Epithelial cell of proximal tubule (primary cell): ENCODE measurements at regions not wholly inside any gene's neighbourhood (a gene's known extent, or its start where the extent isn't known, plus 50 kb on each side); places are given as distances from the start of the nearest gene placed in this dataset.

ENCODE experiments used
- DNase-seq: peaks from one replicate; pipeline ENCODE4 v3.0.0-alpha.2; 2011; ENCODE audit warnings: low read depth
- H3K4me3 ChIP-seq: 2 replicates; pipeline ENCODE4 v1.5.1; 2011; ENCODE audit warnings: low read depth, mild to moderate bottlenecking, low read length
- TF ChIP-seq, protein P1 (sequence below): conservative IDR thresholded peaks from 2 replicates; pipeline ENCODE4 v1.5.1; 2012; ENCODE audit warnings: low read depth, mild to moderate bottlenecking, low read length

DNA sequence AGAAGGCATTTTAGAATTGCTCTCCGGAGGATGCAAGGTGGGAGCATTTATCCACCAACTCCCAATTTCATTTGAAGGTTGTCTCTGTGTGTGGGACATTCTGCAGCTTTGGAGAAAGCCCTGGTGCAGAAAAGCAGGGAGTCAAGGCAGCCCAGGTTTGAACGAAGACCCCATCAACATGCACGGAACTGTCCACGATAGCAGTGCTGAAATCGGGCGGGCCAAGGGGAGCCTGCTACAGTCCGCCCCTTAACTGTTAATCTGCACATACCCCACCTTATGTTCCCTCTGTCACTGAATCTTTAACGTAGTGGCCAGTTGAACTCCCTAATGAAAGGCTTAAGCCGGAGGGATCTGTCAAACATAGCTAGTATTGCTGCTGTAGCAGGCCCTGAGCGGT lies 68.8 kb upstream of the C1orf174 start:
- no peak for DNase-seq
- H3K4me3 ChIP-seq, result no peak overlapping the region
- TF ChIP-seq, protein P1, sequence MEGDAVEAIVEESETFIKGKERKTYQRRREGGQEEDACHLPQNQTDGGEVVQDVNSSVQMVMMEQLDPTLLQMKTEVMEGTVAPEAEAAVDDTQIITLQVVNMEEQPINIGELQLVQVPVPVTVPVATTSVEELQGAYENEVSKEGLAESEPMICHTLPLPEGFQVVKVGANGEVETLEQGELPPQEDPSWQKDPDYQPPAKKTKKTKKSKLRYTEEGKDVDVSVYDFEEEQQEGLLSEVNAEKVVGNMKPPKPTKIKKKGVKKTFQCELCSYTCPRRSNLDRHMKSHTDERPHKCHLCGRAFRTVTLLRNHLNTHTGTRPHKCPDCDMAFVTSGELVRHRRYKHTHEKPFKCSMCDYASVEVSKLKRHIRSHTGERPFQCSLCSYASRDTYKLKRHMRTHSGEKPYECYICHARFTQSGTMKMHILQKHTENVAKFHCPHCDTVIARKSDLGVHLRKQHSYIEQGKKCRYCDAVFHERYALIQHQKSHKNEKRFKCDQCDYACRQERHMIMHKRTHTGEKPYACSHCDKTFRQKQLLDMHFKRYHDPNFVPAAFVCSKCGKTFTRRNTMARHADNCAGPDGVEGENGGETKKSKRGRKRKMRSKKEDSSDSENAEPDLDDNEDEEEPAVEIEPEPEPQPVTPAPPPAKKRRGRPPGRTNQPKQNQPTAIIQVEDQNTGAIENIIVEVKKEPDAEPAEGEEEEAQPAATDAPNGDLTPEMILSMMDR, result no peak

DNA sequence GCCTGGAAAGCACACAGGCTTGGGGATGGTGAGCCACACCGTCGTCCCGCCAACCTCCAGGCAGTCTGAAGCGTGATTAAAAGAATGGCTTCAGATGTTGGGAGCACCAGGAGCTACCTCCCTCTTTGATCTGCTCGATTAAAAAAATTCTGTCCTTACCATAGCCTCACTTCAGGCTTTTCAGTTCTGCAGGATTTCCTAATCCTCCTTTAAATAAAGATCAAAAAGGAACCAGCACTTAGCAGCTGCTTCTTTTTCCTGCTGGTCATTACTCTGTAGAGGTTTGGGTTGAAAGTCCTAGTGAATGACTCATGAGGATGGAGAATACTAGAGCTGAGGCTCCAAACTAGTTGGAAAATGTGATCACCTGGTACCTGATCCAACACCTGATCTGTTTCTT lies 71.9 kb upstream of the C1orf174 start:
- TF ChIP-seq, protein P1, result no peak
- H3K4me3 ChIP-seq, result no peak overlapping the region
- no peak for DNase-seq

DNA sequence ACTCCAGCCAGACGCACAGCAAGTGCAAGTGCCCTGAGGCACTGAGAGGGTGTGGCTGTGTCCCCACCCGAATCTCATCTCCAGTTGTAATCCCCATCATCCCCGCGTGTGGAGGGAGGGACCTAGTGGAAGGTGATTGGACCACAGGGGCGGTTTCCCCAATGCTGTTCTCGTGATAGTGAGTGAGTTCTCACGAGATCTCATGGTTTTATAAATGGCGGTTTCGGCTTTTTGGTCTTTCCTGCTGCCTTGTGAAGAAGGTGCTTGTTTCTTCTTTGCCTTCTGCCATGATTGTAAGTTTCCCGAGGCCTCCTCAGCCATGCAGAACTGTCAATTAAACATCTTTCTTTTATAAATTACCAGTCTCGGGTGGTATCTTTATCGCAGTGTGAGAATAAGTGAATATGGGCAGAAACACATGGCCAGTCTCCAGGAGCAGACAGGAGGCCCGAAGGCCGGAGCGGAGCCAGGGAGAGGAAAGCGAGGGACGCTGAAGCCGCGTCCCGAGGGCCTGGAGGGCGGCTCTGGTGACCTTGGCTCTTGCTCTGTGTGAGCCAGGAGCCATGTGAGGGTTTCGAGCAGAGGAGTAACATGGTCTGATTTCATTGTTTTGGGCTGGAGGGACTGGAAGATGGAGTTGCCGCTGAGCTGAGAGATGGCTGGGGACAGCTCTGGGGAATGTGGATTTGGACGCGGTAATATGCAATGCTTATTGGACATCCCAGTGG lies 76.0 kb upstream of the C1orf174 start:
- TF ChIP-seq, protein P1, result no peak
- no peak for DNase-seq

DNA sequence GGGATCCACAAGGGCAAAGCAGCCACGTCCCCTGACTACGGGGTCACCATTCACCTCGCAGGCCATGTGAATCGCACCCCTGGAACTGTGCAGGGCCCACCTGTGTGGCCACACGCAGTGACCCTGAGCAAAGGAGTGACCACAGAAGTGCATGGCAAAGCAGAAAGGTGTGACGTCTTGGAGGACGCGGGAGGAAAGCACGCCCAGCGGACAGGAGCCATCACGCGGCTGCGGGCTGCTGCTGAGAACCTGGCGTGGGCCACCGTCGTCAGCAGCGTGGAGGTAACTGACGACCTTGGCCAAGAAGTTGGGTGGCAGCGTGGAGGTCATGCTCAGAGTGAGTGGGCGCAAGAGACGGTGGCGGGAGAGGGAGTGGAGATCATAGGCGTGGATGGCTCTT lies 76.7 kb upstream of the C1orf174 start:
- TF ChIP-seq, protein P1, result no peak
- no peak for DNase-seq
- no peak overlapping the region for H3K4me3 ChIP-seq

More for the DNA sequence above, 76.0 kb upstream of the C1orf174 start:
- H3K4me3 ChIP-seq, result no peak overlapping the region

DNA sequence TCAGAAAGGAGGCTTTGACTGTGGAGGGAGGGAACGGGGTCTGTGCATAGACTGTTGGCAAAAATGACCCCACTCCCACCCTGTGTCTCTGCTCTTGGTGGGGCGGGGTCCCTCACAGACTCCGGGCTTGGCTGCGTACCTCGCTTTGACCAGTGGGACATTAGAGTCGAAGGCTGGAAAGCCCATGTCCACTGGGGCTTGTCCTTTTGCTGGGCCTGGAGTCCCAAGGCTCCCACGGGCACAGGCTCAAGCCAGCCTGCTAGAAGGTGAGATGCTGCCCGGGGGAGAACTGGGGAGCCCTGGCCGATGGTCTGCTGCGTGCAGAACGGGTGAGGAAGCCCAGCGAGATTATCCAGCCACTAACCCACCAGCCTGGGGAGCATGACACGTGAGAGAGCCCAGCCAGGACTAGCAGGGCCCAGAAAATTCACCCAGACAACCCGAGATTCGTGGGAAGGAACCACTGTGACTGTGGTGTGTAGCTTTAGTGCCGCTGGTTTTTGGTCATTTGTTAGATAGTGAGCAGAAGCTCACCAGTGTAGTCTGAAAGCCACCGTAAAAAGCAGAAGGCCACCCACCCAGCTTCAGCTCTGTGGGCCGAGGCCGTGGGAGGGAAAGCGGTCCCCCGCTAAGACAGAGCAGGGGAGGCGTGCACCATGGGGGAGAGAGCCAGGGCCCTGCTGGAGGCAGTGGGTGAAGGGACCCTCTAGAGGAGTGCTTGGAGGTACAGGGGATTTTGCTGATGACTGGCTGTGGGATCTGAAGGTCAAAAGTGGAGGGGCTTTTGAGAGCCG lies 78.3 kb upstream of the C1orf174 start:
- DNase-seq, result no peak
- TF ChIP-seq, protein P1, result no peak
- H3K4me3 ChIP-seq, result no peak overlapping the region

DNA sequence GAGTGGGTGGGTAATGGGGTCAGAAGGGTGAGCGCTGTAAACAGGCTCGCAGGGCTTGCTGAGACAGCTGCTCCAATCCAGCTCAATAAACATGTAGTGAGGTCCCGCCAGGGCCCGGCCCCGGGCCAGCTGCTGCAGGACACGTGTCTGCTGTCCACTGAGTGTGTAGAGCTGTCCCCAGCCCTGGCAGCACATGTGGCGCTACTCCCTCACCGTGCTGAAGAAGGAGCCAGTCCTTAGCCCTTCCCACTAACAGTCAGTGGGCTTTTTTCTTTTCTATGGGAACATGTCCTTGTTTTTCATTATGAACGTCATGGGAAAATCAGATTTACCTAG lies 78.9 kb upstream of the C1orf174 start:
- TF ChIP-seq, protein P1, result no peak
- H3K4me3 ChIP-seq, result no peak overlapping the region
- DNase-seq, result no peak
